Sciatic nerve (tissue), 2 donors: ENCODE measurements at regions not wholly inside any gene's neighbourhood (a gene's known extent, or its start where the extent isn't known, plus 50 kb on each side); places are given as distances from the start of the nearest gene placed in this dataset.
A peak's percentile ranks its signal among the peaks of the same experiment; 100 is the strongest.
"Not testable (repeated sequence)": the region's sequence is repeated elsewhere in the genome, so short reads cannot be mapped to it uniquely, and the experiment has no call there.

Source experiments
- ATAC-seq: fragments of 200-7000 bp; cut with Tn5 transposase; one replicate; pipeline ENCODE4 v1.9.1; 2020; ENCODE audit warnings: mild to moderate bottlenecking, moderate library complexity
- DNase-seq: peaks from one replicate; pipeline ENCODE4 v3.0.0-alpha.2; 2020; ENCODE audit warnings: low spot score
- intact Hi-C: fragments of 100-400 bp; cut with DNase I; formaldehyde crosslinking; loops from one replicate; pipeline ENCODE4 v1.14.2; 2022
- donor health status: DM: no; HTN: no; CAD: no.
- donor health status: DM: no; HTN: no; CAD: no.

DNA sequence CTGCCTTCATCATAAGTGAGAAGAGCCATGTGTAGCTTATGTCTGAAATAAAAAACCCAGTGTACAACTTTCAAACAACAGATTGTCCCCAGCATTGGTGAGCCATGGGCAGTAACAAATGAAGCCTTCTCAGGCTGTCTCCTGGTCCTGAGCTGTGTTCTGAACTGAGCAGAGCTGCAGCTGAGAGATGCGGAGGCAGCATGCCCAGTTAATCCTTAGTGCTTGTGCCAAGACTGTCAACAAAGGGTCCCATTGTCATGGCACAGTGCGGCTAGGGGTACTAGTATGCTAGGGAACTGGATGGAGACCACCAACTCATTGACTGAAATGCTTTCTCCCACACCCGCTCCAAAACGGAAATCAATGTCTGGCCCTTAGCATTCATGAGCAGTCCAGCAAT lies 154.3 kb downstream of the RMST start:
- DNase-seq (no peak), ATAC-seq (peak; percentile 67)
- intact Hi-C loops, result no loop called here

DNA sequence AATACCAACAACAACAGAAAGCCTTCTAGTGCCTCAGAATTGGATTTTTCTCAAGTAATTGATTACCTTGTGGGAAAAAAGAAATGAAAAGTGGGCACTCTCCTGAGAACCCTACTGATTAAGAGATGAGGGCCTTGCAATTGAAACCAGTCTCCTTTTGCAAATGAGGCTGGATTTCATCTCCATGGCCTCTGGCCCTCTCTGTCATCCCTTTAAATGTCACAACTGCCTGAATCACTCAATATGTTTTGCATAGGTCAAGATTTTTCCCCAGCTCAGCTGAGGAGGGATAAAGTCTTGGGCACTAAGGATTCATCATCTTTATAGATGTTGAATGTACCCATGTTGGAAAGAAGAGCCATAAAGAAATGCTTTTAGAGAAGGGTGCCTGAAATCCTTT lies 166.4 kb downstream of the RMST start:
- DNase-seq (no peak), ATAC-seq (no peak)
- intact Hi-C loops, result no loop called here

DNA sequence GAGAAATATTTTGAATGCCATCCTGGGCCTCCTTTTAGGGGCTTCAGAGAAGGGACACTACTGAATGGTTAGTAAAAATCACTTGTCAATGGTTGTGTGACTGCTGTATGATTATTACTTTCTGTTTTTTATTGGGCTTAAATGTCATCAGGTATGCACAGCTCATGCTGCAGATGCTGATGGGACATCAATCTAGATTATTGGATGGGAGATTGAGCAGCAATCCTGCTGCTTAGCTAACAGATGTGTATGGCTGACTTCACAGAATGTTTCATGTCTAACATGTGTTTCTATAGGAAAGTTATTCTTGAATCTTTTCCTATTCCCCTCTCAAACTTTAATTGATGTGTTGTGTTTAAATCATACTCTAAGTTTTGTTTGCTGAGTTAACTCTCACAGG lies 166.8 kb downstream of the RMST start:
- DNase-seq, result no peak
- intact Hi-C loops, result no loop called here
- no peak for ATAC-seq

DNA sequence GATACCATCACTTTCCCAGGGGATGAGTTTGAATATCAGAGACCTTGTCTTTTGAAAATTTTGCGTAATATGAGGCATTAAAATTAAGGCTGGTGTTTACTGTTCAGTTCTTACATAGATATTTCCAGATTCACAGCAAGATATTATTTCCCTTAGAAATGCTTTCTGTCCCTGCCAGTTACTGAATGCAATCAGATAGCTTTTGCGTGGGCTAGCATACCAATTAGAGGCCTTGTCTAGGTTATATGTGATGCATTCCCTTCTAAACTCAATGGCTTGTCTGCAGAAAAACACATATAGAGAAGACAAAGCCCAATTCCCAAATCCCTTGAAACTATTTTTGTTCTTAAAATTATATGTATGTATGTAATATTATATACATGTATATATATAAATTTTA lies 167.8 kb downstream of the RMST start:
- ATAC-seq (no peak), DNase-seq (no peak)
- intact Hi-C loops, result no loop called here

DNA sequence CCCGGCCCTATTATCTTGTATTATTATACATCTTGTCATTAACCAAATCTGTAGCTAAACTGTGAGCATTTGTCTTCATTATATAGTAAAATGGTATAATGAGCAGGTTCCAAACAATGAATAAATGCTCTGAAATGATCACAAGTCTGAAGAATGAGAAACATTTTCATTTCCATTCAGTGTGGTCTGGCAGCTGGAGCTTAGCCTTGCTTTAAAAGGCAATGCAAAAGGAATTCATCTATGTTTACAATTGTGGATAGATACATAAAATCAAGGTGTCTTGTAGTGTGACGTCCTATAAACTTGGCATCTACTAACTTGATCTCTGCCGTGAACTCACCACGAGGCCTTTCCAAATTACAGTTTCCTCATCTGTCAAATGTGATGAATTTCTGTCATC lies 168.3 kb downstream of the RMST start:
- DNase-seq (no peak), ATAC-seq (no peak)
- intact Hi-C loops, result no loop called here

DNA sequence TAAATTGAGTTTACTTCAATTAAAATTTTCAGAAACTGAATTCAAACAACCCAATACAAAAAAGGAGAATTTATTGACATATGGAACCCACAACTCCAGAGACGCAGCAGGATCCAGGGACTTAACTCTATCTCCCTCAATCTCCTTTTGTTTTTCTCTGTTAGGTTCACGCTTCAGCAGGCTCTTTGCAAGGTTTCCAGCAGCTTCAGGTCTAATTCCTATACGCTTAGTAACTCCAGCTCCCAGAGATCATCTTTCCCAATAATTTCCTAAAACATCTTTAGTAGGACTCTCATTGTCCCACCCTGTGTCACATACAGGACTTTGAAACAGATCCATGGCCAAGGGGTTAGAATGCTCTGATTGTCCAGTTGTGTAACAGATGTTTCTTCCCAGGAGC lies 175.2 kb downstream of the RMST start:
- intact Hi-C loops, result no loop called here
- DNase-seq (no peak), ATAC-seq (no peak)

DNA sequence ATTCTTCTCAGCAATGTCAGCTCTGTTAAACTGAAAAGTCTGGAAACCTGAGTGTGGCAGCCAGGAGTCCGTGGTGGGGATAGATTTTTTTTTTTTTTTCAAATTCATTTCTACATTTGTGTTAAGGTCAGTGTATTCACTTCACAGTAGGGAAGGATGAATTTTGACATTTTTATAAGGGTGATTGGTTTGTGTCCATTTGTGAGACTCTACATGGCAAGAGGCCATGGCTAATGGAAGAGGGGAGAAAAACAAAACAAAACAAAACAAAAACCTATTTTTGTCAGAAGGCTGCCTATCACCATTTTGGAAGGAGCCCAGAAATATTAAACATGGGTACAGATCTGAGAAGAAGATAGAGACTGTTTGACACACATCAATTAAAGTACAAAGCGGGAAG lies 176.1 kb downstream of the RMST start:
- ATAC-seq (no peak), DNase-seq (no peak)
- intact Hi-C loops, result no loop called here

DNA sequence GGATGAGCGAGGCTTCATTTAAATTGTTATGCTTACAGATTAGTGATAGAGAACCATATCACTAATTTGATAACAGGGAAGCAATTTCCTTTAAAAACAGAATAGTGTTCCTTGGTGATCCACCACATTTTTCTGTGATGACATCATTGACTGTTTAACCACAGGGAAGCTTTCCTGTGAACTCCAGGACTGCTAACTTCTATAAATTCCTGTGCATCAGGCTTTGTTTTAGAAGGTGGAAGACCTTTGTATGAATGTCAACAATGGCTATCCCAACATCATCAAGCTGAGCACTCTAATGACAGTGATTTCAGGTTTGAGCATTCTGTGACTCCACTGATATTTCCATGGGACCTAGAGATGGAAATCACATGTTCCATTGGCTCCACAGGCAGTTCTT lies 177.1 kb downstream of the RMST start:
- ATAC-seq, result no peak

DNA sequence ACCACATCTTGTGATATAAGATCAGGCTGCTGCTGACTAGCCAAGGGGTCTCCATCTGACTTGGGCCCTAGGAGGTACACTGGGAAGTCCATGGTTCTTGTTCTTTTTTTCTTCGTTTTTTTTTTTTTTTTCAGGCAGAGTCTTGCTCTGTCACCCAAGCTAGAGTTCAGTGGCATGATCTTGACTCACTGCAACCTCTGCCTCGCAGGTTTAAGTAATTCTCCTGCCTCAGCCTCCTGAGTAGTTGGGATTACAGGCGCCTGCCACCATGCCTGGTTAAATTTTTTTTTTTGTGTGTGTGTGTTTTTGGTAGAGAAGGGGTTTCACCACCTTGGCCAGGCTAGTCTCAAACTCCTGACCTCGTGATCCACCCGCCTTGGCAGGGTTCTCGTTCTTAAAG lies 178.2 kb downstream of the RMST start:
- DNase-seq (no peak), ATAC-seq (no peak)
- intact Hi-C loops, result no loop called here

More for the DNA sequence above, 177.1 kb downstream of the RMST start:
- intact Hi-C loops, result no loop called here
- no peak for DNase-seq

DNA sequence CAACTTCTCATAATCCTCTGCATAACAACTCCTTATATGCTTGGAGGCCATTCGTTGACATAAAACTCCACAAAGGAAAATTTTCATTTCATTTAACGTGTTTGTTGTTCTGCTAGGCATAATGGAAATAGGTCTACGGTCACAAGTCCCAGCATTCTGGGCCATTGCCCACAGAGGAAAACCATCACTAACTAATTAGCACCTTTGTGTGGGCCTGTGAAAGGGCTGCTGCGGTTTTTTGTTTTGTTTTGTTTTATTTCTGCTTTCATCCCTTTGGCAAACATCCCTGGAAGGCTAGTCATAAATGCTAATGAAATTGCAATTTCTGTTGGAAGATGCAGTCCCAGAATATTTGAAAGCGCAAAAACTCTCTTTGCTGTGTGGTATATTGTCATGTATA lies 180.3 kb downstream of the RMST start:
- DNase-seq (no peak), ATAC-seq (no peak)
- intact Hi-C loops, result no loop called here

DNA sequence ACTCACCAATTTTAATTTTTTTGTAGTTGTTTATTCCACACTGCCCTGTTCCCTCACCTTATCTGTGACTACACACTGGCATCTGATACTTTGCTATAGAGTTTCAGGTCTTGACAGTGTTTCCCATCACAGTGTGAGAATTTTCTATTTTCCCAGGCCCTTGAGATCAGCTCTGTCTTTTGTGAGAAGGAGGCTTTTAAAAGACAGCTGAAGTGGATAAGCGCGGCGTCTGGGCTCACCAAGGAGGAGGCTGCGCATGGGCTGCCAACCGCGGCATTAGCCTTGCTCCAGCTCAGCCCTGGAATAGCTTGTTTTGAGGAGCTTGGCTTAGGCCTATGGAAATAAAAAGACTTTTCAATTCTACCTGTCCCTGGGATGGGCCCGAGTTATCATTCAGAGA lies 181.3 kb downstream of the RMST start:
- DNase-seq, result no peak
- intact Hi-C loops, result no loop called here
- no peak for ATAC-seq

DNA sequence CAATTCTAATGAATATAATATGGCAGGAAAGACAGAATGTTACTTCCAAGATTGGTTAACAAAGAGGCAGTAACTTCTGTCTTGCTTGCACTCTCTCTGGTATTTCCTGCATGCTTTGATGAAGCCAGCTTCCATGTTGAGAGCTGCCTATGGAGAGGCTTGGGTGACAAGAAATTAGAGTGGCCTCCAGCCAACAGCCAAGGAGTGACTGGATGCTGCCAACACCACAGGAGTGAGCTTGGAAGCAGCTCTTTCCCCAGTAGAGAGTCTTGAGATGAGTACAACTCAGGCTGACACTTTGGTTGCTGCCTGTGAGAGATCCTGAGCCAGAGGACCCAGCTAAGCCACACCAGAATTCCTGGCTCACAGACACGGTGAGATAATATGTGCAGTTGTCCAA lies 183.1 kb downstream of the RMST start:
- ATAC-seq, result peak; percentile 27
- no peak for DNase-seq
- intact Hi-C loops, result no loop called here

DNA sequence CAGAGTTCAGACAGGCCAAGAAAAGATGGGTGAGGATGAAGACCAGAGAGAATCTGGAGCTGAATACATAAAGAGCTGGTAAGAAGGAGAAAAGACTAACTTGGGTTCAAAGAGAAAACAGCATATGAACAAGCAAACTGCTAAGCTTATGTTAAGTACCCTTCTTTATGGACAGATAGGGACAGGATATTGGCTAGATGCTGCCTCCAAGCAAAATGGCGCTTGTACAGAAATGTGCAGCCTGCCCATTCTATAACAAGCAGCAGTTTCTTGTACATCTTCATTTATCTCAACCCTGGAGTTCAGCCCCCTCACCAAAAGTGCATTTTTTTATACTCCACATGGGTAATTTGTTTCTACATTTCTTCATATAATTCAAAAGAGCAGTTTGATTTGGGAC lies 184.5 kb downstream of the RMST start:
- DNase-seq (no peak), ATAC-seq (no peak)
- intact Hi-C loops, result no loop called here

DNA sequence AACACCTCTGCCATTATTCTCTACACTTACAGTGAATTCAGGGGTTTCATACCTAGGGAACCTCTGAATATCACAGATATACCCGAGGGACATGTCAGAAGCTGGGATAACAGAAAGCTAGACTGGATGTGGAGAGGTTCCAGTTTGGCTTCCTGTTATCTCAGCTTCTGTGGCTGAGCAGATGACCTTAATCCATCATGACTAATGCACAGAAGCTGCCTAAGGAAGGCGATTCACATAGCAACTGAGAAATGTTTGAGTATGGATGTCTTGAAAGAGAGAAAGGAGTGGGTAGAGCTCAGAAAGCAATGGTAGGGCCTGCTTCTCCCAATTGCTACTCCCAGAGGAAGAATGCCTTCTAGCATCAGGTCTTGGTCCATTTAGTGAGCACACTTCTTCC lies 187.6 kb downstream of the RMST start:
- intact Hi-C loops, result no loop called here
- ATAC-seq (no peak), DNase-seq (no peak)

DNA sequence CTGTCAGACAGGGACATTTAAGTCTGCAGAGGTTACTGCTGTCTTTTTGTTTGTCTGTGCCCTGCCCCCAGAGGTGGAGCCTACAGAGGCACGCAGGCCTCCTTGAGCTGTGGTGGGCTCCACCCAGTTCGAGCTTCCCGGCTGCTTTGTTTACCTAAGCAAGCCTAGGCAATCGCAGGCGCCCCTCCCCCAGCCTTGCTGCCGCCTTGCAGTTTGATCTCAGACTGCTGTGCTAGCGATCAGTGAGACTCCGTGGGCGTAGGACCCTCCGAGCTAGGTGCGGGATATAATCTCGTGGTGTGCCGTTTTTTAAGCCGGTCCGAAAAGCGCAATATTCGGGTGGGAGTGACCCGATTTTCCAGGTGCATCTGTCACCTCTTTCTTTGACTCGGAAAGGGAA lies 193.9 kb downstream of the RMST start:
- DNase-seq, ATAC-seq, intact Hi-C loops: not testable (repeated sequence)

DNA sequence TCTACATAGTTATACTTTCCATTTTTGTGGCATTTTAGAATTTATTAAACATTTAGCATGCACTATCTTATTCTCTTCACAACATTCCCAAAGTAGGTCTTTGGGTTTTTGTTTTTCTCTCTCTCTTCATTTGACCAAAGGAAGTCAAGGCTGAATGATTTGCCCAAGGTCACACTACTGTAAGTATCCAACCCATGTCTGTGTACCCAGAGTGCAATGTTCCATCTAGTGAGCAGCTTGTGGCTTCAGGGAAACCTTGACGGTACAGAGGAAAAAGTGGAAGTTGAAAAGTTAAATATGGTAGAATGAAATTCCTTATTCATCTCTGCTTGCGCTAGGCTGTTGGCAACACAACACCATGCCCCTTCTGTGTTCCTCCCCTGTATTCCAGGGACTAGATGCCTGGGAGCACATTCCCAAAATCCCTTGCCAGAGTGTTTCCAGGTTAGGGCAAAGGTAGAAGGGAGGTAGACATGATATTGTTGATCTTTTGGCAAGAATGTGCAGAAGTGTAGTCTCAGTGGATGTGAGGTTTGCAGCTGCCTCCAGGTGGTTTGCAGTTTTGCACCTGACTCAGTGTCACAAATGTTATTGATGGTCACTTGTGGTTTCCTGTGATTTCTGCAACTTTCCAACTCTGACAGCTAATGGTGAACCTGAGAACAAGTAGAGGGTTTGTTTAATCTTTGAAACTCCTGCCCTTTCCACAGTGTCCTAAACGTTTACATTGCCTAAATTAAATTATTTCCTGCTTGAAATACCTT lies 196.7 kb downstream of the RMST start:
- DNase-seq, result no peak
- ATAC-seq, result no peak
- intact Hi-C loops, result no loop called here

DNA sequence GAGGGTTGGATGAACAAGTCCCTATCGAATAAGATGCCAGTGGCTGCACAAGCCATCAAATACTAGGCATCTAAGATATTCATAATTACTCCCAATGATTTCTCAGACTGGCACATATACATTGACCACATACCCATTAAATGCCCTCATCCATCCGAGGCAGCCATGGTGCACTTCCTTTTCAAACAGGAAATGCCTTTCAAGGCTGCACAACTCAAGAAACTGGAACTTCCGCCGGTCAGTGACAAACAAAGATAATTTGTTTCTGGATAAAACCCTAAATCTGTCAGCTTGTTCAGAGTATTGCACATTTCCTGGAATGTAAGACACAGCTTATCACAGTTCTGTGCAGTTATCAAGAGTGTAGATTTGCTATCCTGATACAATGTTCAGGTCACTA lies 203.7 kb downstream of the RMST start:
- ATAC-seq (no peak), DNase-seq (no peak)
- intact Hi-C loops, result no loop called here

DNA sequence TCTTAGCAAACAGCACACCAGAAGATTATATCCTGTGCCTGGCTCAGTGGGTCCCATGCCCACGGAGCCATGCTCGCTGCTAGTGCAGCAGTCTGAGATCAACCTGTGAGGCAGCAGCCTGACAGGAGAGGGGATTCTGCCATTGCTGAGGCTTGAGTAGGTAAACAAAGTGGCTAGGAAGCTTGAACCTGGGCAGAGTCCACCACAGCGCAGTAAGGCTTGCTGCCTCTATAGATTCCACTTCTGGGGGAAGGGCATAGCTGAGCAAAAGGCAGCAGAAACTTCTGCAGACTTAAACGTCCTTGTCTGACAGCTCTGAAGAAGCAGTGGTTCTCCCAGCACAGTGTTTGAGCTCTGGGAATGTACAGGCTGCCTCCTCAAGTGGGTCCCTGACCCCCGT lies 210.3 kb downstream of the RMST start:
- intact Hi-C loops, result no loop called here
- DNase-seq, result no peak
- no peak for ATAC-seq

DNA sequence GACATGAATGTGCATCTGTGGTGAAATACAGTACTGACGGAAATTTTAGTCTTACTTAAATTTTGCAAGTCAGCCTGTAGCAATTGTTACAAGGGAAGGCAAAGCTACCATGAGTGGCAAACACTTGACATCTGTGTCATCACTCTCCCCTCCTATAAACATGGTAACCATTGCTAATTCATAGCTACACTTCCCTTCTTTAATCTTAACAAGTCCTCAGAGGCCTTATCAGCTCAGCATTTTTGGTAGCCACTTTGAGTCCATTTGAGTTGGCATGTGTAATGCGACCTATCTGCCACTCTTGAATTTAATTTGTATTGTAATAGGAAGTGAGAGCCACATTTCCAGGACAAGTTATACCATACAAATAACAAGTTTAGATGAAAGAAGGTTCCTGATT lies 218.1 kb downstream of the RMST start:
- ATAC-seq (no peak), DNase-seq (no peak)
- intact Hi-C loops, result no loop called here

DNA sequence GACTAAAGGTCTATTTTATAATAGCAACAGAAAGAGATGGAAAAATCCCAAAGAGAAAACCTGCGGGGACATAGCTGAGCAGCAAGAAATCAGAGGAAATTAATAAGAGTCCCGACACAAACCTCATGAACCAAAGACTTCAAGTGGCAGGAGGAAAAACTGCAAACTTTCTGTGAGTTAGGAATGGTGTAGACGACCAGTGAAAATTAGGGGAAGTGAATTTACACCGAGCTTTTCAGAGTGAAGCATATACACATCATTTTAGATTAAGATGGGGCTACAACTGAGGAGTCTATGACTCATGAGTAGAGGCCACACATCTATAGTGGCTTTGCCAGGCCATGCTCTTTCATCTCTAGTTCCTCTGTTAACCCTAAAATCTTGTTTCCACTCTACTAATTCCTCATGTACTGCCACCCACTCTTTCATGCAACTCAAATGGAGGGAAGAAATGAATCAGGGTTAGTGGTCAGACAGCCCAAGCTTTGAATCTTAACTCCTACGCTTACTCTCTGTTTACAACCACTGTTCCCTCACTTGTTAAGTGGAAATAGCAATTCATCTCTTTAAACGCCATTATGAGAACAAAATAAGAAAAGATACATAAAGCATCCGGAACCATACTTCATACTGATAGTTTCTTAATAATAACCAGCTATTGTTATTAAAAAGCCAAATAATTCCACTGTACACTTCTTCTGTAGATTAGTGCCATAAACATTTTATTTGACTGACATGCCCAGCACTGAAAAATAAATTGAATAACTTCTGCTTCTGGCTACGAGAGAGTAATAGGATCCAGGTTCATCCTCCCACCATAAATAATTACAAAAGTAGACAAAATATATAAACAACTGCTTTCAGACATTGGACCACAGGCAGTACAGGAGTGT lies 219.3 kb downstream of the RMST start:
- intact Hi-C loops, result no loop called here
- ATAC-seq, result no peak
- no peak for DNase-seq

DNA sequence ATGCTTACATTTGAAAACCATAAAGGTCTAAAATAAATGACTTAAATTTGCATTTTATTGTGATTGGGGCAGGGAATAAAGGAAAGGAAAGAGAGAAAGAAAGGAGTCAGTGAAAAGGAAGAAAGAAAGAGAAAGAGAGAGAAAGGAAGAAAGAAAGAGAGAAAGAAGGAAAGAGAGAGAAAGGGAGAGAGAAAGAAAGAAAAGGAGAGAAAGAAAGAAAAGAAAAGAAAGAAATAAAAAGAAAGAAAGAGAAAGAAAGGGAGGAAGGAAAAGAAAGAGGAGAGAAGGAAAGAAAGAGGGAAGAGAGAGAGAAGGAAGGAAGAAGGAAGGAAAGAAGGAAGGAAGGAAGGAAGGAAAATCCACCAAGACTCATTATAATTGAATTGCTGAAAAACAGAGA lies 222.8 kb downstream of the RMST start:
- intact Hi-C loops, result no loop called here
- DNase-seq, result no peak
- ATAC-seq, result no peak
